ENCODE measurements at regions not wholly inside any gene's neighbourhood (a gene's known extent, or its start where the extent isn't known, plus 50 kb on each side); places are given as distances from the start of the nearest gene placed in this dataset.
"Not testable (repeated sequence)": the region's sequence is repeated elsewhere in the genome, so short reads cannot be mapped to it uniquely, and the experiment has no call there.

DNA sequence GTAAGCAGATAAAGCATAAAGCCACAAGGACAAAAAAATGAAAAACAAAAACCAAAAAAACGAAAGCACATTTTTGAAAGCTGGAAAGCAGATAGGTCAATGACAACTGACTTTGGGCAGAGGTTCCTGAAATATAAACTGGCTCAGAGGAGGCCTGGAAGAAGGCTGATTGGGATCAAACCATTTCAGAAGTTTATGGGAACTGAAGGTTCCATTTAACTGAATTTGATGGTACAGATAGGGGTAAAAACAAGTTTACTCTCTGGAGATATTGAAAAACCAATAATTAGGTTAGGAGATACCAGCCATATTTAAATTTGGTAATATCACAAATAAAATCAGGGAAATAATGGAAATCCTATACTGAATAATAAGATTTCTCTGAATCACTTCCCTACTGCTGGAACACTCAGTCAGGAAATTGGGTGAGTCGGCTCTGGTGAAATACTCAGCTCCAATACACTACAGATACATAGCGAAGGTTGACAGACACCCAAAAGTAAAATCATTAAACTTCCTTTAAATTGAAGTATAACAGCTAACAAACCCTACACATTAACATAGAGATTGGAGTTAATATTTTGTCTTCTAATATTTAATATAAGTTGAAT is 1584.3 kb downstream of the STIM2 start:
- DNase-seq: no peak

- DNase-seq: no peak
These were observed 1588.4 kb downstream of the STIM2 start for GRCh38 chr4:28449085-28449484.

- no peak for DNase-seq
These were observed 1590.7 kb downstream of the STIM2 start for GRCh38 chr4:28451346-28451745.

DNA sequence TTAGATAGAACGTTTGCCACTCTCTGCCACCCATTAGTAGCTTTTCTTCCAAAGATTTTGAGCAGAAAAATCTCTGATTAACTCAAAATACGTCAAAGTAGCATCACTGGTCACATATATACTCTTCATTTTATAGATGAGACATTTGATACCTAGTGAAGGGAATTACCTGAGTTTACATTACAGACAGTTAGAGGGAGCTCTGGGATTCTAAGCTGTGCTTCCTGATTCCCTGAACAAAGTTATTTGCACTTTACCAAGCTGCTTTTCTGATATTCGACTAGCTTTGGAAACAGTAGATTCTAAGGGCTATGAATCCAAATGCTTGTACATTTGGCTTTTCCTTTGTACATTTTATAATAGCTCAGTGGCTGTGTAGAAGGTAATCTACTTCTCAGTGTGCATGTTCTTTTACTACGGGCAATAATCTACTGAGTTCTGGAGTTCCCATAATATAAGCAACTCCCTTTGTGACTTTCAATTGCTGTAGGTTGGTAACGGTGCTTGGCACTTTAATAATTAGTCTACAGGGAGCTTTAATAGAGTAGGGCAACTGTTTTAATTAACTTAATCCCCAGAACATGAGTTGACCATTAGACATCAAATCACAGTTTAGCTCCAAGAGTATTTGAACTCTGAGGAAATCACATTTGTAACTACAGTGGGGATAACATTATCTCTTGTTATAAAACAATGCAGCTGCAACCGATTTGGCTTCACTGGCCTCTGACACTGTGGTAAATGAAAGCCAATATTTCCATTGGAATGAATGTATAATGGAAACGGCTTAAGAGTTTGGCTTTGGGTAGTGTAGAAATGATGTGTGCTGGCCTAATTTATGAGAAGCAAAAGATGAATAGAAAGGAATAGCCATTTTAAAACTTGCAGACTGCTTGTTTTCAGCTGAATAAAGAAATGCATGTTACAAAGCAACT is 1602.4 kb downstream of the STIM2 start:
- DNase-seq: no peak

DNA sequence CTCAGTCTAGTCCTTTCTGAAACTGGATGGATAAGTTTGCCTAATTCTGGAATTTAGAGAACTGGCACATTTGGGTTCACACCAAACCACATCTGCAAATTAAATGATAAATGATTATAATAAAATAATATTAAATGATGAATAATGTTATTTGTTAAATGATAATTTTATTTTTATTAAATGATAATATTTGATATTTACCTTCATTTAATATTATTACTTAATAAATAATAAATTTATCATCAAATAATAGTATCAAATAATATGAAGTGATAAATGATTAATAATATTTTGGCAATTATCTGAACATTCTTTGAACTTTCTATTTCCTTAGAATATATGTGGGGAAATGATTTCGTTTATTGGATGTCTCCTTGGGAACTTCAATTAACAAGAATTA is 1604.2 kb downstream of the STIM2 start:
- DNase-seq: no peak

GRCh38 chr4:28466886-28467285 is 1606.2 kb downstream of the STIM2 start:
- not testable (repeated sequence) for DNase-seq

- DNase-seq: no peak
These were observed 1608.7 kb downstream of the STIM2 start for GRCh38 chr4:28469387-28469786.

DNA sequence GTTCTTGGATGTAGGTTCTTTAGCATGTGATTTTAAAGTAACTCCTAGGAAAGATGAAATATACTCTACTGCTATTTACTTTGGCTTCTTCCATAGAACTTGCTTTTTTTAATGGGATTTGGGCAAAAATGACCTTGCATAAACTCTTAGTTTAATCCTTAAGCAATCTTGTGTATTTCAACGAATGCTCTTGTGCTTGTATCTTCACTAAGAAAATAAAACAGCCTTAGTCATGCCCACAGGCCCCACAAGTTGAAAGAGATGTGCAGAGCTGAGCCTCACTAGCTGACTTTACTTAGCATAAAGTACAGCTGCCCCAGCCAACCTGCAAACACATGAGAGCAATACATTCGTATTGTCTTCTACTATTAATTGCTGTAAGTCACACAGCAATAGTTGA is 1609.2 kb downstream of the STIM2 start:
- no peak for DNase-seq

DNA sequence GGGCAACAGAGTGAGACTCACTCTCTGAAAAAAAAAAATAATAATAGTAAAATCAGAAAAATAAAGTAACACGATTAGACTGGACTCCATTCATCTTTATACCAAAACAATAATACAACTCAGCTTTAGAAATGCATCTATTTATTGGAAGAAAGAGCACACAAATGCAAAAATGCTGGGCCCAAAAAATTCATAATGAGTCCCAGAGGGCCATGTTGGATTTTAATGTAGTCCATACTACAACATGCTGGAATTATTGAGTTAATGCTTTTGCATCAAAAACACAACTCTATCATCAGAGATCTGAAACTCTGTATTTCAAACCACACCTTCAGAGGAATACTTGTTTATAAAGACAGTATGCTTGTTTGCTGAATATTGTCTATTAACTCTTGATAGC is 1614.7 kb downstream of the STIM2 start:
- DNase-seq: no peak

DNA sequence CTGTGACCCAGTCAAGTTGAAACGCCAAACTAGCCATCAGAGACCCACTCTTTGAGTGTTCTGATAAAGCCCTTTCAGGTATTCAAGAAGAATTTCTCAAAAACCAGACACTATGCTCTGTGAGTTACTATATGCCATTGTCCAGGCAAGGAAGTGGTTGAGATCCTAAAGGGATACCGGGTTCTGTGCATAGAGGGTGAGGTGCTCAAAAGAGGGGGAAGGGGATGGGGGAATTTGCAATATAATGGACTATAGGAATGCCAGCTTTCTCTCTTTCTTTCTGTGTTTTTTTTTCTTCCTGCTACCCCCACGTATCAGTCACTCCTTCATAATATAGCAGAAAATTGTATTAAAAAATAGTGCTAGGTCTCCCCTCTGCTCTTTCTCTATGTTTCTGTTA is 1619.0 kb downstream of the STIM2 start:
- DNase-seq: no peak

DNA sequence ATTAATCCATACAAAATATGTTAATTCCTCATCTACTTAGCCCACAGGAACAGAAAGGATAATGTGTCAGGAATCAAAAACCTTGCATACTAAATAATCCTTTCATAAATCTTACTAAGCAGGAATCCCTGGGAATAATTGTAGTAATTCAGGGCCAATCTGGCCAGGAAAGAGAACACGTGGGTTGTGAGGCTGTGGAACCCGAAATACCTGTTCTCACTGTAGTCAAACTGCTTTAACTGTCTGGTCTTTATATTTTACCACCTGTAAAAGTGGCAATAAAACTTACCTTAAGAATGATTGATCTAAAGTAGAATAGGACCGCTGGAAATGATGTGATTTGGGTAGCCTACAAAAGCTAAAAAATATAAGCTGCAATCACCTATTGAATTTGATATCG is 1620.9 kb downstream of the STIM2 start:
- no peak for DNase-seq

- no peak for DNase-seq
These were observed 1622.1 kb downstream of the STIM2 start for GRCh38 chr4:28482580-28483270.

- DNase-seq: no peak
These were observed 1627.4 kb downstream of the STIM2 start for GRCh38 chr4:28488021-28488420.

DNA sequence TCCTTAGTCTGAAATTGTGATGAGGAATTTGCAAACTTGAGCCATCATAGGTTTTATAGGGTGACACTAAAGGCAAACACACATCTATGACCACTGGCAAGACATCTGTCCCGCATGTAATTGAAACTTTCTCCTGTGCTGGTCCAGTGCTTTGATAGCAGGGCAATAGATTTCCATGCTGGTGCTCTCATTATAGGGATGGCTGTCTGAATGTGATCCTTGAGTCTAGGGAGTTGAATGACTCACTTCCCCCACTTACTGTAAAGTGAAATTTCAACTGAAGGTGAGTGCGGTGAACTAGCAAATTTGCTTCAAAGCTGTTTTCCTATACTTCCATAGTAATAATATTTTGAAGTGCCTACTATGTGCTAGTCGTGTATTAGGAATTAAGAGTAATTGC is 1630.0 kb downstream of the STIM2 start:
- no peak for DNase-seq

GRCh38 chr4:28505064-28505463 is 1644.4 kb downstream of the STIM2 start:
- DNase-seq: no peak

DNA sequence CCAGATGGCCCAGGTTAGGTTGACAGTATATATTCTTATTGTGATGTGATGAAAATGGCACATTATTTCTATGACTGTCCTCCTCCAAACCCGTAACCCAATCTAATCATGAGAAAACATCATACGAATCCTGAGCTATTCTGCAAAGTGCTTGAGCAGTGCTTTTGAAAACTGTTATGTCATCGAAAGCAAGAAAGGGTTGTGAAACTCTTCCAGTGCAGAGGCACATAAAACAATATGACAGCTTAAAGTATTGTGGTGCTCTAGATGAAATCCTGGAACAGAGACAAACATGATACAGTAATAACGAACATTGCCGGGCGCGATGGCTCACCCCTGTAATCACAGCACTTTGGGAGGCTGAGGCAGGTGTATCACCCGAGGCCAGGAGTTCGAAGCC is 1648.0 kb downstream of the STIM2 start:
- DNase-seq: no peak

DNA sequence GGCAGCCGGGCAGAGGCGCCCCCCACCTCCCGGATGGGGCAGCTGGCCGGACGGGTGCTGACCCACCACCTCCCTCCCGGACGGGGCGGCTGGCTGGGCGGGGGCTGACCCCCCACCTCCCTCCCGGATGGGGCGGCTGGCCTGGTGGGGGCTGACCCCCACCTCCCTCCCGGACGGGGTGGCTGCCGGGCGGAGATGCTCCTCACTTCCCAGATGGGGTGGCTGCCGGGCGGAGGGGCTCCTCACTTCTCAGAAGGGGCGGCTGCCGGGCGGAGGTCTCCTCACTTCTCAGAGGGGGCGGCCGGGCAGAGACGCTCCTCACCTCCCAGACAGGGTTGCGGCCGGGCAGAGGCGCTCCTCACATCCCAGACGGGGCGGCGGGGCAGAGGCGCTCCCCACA is 1654.1 kb downstream of the STIM2 start:
- not testable (repeated sequence) for DNase-seq

- DNase-seq: no peak
These were observed 1658.0 kb downstream of the STIM2 start for GRCh38 chr4:28518561-28519165.

DNA sequence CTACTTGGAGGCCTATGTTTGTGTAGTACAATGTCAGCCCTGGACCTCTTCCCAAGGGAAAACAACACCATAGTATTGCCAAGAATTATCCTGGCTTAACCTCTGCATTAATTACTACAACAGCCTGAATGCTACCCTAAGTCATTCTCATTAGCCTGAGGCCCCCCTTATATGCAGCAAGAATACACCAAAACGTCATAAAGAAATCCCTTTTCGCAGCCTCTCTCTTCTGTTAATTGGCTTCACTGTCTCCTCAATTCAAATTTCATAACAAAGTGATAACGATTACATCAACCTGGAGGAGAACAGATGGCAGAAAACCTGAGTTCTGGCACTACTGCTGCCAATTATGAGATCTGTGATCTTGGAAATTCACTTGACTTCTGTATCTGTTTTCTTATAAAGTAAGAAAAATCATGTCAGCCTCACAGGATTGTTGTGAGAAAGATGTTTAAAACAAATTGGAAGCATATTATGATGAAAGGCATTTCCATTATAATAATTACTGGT is 1663.1 kb downstream of the STIM2 start:
- no peak for DNase-seq

DNA sequence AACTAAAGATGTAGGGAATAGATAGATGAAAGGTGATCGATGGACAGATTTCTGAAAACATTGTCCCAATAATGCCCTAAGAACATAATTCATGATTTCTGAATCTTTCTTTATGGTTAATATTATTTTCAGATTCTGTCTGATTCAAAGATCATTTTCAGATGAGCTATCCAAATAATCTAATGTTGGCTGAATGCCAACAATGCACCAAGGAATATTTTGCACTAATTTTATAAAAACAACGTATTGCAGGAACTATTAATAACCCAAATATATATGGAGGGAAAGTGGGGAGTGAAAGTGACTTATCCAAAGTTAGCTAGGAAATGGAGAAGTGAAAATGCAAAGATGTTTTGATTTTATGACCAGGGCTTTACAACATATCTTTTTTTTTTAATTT is 1675.5 kb downstream of the STIM2 start:
- DNase-seq: no peak

DNA sequence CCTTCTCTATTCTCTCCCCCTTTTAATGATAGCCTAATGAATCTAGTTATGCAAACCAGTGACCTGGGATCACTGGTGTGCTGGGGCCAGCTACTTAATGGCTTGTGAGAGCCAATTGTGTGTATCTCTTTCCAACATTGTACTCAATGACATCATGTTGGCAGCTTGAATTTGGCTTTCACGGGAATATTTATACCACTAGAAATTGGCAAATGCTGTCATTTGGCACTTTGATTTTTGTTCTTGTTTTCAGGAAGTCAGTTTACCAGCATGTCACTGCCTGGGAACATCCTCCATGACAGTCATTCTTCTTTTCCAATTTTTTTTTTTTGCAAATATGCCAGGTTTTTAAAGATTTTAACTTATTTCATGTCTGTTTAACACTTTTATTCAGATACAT is 1685.3 kb downstream of the STIM2 start:
- no peak for DNase-seq

DNA sequence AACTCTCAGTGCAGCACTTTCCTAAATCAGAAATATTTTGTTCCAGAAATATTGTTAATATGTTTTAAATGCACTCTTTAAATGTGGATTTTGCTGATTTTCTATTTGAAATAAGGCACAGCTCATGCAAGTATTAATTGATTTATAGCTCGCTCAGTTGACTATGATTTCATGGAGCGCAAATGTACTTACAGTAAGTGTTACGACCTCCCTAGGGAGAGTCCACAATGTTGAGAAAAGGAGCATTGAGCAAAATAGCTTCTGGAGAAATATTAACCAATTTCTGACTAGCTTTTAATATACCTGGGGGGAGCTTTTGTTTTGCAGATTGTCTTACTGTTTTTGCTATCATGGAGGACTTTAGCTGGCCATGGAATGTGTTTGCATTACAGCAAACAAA is 1687.5 kb downstream of the STIM2 start:
- no peak for DNase-seq

- DNase-seq: no peak
These were observed 1688.0 kb downstream of the STIM2 start for GRCh38 chr4:28548594-28548993.
